ENCODE measurements at regions not wholly inside any gene's neighbourhood (a gene's known extent, or its start where the extent isn't known, plus 50 kb on each side); places are given as distances from the start of the nearest gene placed in this dataset.

- TF ChIP-seq CTCF (IDR thresholded peaks at IDR 0.05) (no peak), POLR2A (IDR thresholded peaks at IDR 0.05) (no peak)
These were observed 975.9 kb downstream of the FLRT2 start for GRCh38 chr14:86505808-86506207.

Data from adrenal gland (tissue), 5 donors.